Gastrocnemius medialis (tissue), 4 donors: ENCODE measurements at regions not wholly inside any gene's neighbourhood (a gene's known extent, or its start where the extent isn't known, plus 50 kb on each side); places are given as distances from the start of the nearest gene placed in this dataset.

ENCODE experiments used
- ATAC-seq, 2 donors: fragments of 150-250 bp; one replicate each; pipeline ENCODE4 v1.9.1; 2016
- DNase-seq, 2 donors: peaks; one replicate each; pipeline ENCODE4 v3.0.0-alpha.2; 2019
- H3K27ac ChIP-seq, 4 donors: fragments of 200-600 bp; sonication (generic); 1 replicate in 1 of 4; 2 replicates in 3 of 4; pipeline ENCODE4 v1.5.1; 2016 to 2018; ENCODE audit warnings: mild to moderate bottlenecking in 2 of 4, moderate library complexity in 1 of 4
- H3K27me3 ChIP-seq, 3 donors: fragments of 200-600 bp; sonication (generic) in 2 of 3; 1 replicate in 1 of 3; 2 replicates in 2 of 3; pipeline versions ENCODE4 v1.5.1 to v1.6.0; 2016 to 2019; ENCODE audit warnings: mild to moderate bottlenecking in 1 of 3, moderate library complexity in 1 of 3
- H3K36me3 ChIP-seq, 2 donors: fragments of 200-600 bp; sonication (generic) in 1 of 2; one replicate each; pipeline ENCODE4 v1.5.1; 2017 to 2018
- H3K4me1 ChIP-seq, 2 donors: fragments of 200-600 bp; sonication (generic) in 1 of 2; one replicate each; pipeline ENCODE4 v1.5.1; 2016 to 2017; ENCODE audit warnings: mild to moderate bottlenecking in 2 of 2
- H3K4me3 ChIP-seq, 4 donors: fragments of 200-600 bp; sonication (generic) in 3 of 4; 1 replicate in 1 of 4; 2 replicates in 3 of 4; pipeline ENCODE4 v1.5.1; 2016 to 2019; ENCODE audit warnings: mild to moderate bottlenecking in 2 of 4
- H3K9me3 ChIP-seq, 3 donors: fragments of 200-600 bp; sonication (generic) in 2 of 3; 1 replicate in 1 of 3; 2 replicates in 2 of 3; pipeline ENCODE4 v1.5.1; 2016 to 2019
- CTCF ChIP-seq, 5 experiments: fragments of 450-650 bp in 3 of 5; fragments of 200-600 bp in 2 of 5; sonication (generic) in 2 of 5; IDR thresholded peaks in 4 of 5; conservative IDR thresholded peaks in 1 of 5; 1 replicate in 4 of 5; 2 replicates in 1 of 5; pipeline ENCODE4 v1.5.1; 2016 to 2019; ENCODE audit warnings: antibody characterized with exemption in 5 of 5, mild to moderate bottlenecking in 3 of 5, moderate library complexity in 3 of 5
- POLR2A ChIP-seq, 2 donors: fragments of 450-650 bp; IDR thresholded peaks; one replicate each; pipeline ENCODE4 v1.6.1; 2017; ENCODE audit warnings: antibody characterized with exemption in 2 of 2, mild to moderate bottlenecking in 2 of 2, moderate library complexity in 2 of 2
- in situ Hi-C, 4 donors: fragments of 200-750 bp; cut with MboI; loops; one replicate each; pipeline versions ENCODE4 v1.15.0 to v1.8.0; 2017; ENCODE audit warnings: low sequenced_read_pairs in 4 of 4
- intact Hi-C: fragments of 100-400 bp; cut with DNase I; formaldehyde crosslinking; loops from one replicate; pipeline ENCODE4 v1.15.1; 2023; ENCODE audit warnings: low total_unique reads

DNA sequence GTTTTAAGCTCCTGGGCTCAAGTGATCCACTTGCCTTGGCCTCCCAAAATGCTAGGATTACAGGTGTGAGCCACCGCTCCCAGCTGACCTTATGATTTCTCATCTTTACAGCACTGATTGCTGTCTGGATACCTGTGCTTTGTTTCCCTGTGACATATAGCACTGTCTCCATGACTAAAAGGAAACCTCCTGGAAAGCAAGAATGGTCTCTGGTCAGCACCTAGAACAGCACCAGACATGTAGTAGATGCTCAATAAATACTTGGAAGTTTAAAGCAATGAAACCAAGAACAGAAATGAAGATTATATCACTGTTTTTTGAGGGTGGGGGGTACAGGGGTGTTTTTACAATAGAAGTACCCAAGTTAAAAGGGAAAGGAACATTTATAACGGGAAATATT lies 156.8 kb upstream of the ADAMTS9 start:
- peaks cover 3 to 12% of the 10 kb centered on the region in 2 donors for H3K4me1 ChIP-seq
- in situ Hi-C loops (no loop called here), intact Hi-C loops (no loop called here)
- no peaks in the 10 kb centered on the region for H3K27me3 ChIP-seq
- H3K9me3 ChIP-seq: no peaks in the 10 kb centered on the region
- H3K36me3 ChIP-seq: no peaks in the 10 kb centered on the region
- ATAC-seq: no peak
- no peak overlapping the region for H3K27ac ChIP-seq
- no peak overlapping the region for H3K4me3 ChIP-seq
- no peak for DNase-seq
- TF ChIP-seq POLR2A (IDR thresholded peaks at IDR 0.05) (no peak), CTCF (IDR thresholded peaks at IDR 0.05 in 4 of 5, conservative IDR thresholded peaks at IDR 0.05 in 1 of 5) (no peak)

DNA sequence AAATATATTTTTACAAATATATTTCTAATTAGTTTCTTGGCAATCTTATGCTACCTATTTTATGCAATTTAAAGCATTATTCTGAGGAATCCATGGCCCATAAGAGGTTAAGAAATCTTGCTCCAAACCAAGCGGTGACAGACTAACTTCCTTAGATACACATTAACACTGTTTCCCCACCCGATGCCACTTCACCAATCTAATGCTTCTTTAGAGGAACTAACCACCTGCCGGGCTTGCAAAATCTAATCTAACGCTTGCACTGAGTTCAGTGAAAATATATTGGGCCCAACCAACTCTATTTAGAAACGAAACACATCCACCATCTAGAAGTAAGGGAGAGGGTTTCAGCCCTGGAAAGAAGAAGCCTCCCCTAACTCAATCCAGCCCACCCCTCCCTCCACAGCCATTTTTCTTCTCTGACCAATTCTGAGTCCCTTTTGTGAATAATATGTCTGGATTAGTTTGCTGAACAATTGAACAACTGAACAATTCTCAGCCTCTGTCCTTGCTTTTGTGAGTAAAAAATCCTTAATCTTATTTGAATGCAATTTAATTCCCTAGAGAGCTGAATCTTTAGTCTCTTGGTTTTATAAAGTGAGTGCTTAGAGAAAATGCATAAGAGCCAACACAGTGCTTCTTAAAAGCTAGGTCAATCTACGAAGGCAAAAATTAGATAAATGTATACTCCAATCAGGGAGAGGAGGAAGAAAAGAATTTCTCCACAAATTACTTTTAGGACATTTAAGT lies 150.4 kb upstream of the ADAMTS9 start:
- H3K27ac ChIP-seq: no peak overlapping the region
- DNase-seq (no peak), ATAC-seq (no peak)
- no peak overlapping the region for H3K4me3 ChIP-seq
- intact Hi-C loops: no loop called here
- H3K9me3 ChIP-seq: no peaks in the 10 kb centered on the region
- no peaks in the 10 kb centered on the region for H3K4me1 ChIP-seq
- H3K27me3 ChIP-seq: no peaks in the 10 kb centered on the region
- in situ Hi-C loops: no loop called here
- TF ChIP-seq POLR2A (IDR thresholded peaks at IDR 0.05) (no peak), CTCF (IDR thresholded peaks at IDR 0.05 in 4 of 5, conservative IDR thresholded peaks at IDR 0.05 in 1 of 5) (no peak)
- H3K36me3 ChIP-seq: no peaks in the 10 kb centered on the region

- Histone ChIP-seq H3K36me3 (no peaks in the 10 kb centered on the region), H3K4me1 (no peaks in the 10 kb centered on the region), H3K27ac (no peak overlapping the region), H3K4me3 (no peak overlapping the region), H3K27me3 (no peaks in the 10 kb centered on the region), H3K9me3 (no peaks in the 10 kb centered on the region)
- intact Hi-C loops: no loop called here
- TF ChIP-seq CTCF (IDR thresholded peaks at IDR 0.05 in 4 of 5, conservative IDR thresholded peaks at IDR 0.05 in 1 of 5): no peak
- TF ChIP-seq POLR2A (IDR thresholded peaks at IDR 0.05): no peak
- DNase-seq (no peak), ATAC-seq (no peak)
- in situ Hi-C loops: no loop called here
Observed at GRCh38 chr3:64837126-64837738, 149.4 kb upstream of the ADAMTS9 start.

GRCh38 chr3:64836097-64836496 lies 148.3 kb upstream of the ADAMTS9 start:
- H3K9me3 ChIP-seq: no peaks in the 10 kb centered on the region
- H3K4me1 ChIP-seq: no peaks in the 10 kb centered on the region
- H3K4me3 ChIP-seq: no peak overlapping the region
- TF ChIP-seq POLR2A (IDR thresholded peaks at IDR 0.05) (no peak), CTCF (IDR thresholded peaks at IDR 0.05 in 4 of 5, conservative IDR thresholded peaks at IDR 0.05 in 1 of 5) (no peak)
- H3K27me3 ChIP-seq: no peaks in the 10 kb centered on the region
- in situ Hi-C loops: no loop called here
- no peak overlapping the region for H3K27ac ChIP-seq
- intact Hi-C loops: no loop called here
- H3K36me3 ChIP-seq: no peaks in the 10 kb centered on the region
- ATAC-seq: no peak
- DNase-seq: no peak
